ENCODE measurements at regions not wholly inside any gene's neighbourhood (a gene's known extent, or its start where the extent isn't known, plus 50 kb on each side); places are given as distances from the start of the nearest gene placed in this dataset.

- Mint-ChIP-seq H3K4me3 (no peak overlapping the region), H3K36me3 (ENCODE audit: insufficient read depth) (no peaks in the 10 kb centered on the region), H3K9me3 (peaks cover 17% of the 10 kb centered on the region), H3K4me1 (no peaks in the 10 kb centered on the region), H3K27ac (ENCODE audit: low read depth) (no peak overlapping the region), H3K27me3 (no peaks in the 10 kb centered on the region)
- no peak for ATAC-seq (replicated peaks; ENCODE audit: extremely low read depth, poor library complexity, severe bottlenecking)
- no peak for DNase-seq (ENCODE audit: low spot score in 2 of 2)
These were observed 199.6 kb upstream of the NAALADL2 start for GRCh38 chr3:174659511-174659910.

- ATAC-seq (replicated peaks; ENCODE audit: extremely low read depth, poor library complexity, severe bottlenecking), result no peak
- Mint-ChIP-seq H3K4me1 (no peaks in the 10 kb centered on the region), H3K9me3 (peaks cover 33% of the 10 kb centered on the region), H3K36me3 (ENCODE audit: insufficient read depth) (no peaks in the 10 kb centered on the region), H3K27ac (ENCODE audit: low read depth) (no peak overlapping the region), H3K27me3 (no peaks in the 10 kb centered on the region), H3K4me3 (no peak overlapping the region)
- DNase-seq (ENCODE audit: low spot score in 2 of 2), result no peak
These were observed 196.5 kb upstream of the NAALADL2 start for GRCh38 chr3:174662653-174663052.

GRCh38 chr3:174667386-174667785 is 191.7 kb upstream of the NAALADL2 start:
- no peak overlapping the region for H3K4me3 Mint-ChIP-seq
- no peak overlapping the region for H3K27ac Mint-ChIP-seq (ENCODE audit: low read depth)
- no peaks in the 10 kb centered on the region for H3K4me1 Mint-ChIP-seq
- no peaks in the 10 kb centered on the region for H3K36me3 Mint-ChIP-seq (ENCODE audit: insufficient read depth)
- ATAC-seq (replicated peaks; ENCODE audit: extremely low read depth, poor library complexity, severe bottlenecking) (no peak), DNase-seq (ENCODE audit: low spot score in 2 of 2) (no peak)
- H3K9me3 Mint-ChIP-seq, result peaks cover 32% of the 10 kb centered on the region
- H3K27me3 Mint-ChIP-seq, result no peaks in the 10 kb centered on the region

- ATAC-seq (replicated peaks; ENCODE audit: extremely low read depth, poor library complexity, severe bottlenecking) (no peak), DNase-seq (ENCODE audit: low spot score in 2 of 2) (no peak)
- Mint-ChIP-seq H3K36me3 (ENCODE audit: insufficient read depth) (no peaks in the 10 kb centered on the region), H3K4me3 (no peak overlapping the region), H3K4me1 (no peaks in the 10 kb centered on the region), H3K27ac (ENCODE audit: low read depth) (no peak overlapping the region), H3K27me3 (no peaks in the 10 kb centered on the region), H3K9me3 (peaks cover 17% of the 10 kb centered on the region)
These were observed 183.7 kb upstream of the NAALADL2 start for GRCh38 chr3:174675406-174675805.

GRCh38 chr3:174681784-174682183 is 177.3 kb upstream of the NAALADL2 start:
- no peak for ATAC-seq (replicated peaks; ENCODE audit: extremely low read depth, poor library complexity, severe bottlenecking)
- Mint-ChIP-seq H3K27ac (ENCODE audit: low read depth) (no peak overlapping the region), H3K4me1 (no peaks in the 10 kb centered on the region), H3K9me3 (peaks cover 26% of the 10 kb centered on the region), H3K4me3 (no peak overlapping the region), H3K36me3 (ENCODE audit: insufficient read depth) (no peaks in the 10 kb centered on the region), H3K27me3 (no peaks in the 10 kb centered on the region)
- no peak for DNase-seq (ENCODE audit: low spot score in 2 of 2)

- Mint-ChIP-seq H3K27me3 (no peaks in the 10 kb centered on the region), H3K27ac (ENCODE audit: low read depth) (no peak overlapping the region), H3K36me3 (ENCODE audit: insufficient read depth) (no peaks in the 10 kb centered on the region), H3K4me3 (no peak overlapping the region), H3K4me1 (no peaks in the 10 kb centered on the region), H3K9me3 (peaks cover 25% of the 10 kb centered on the region)
- ATAC-seq (replicated peaks; ENCODE audit: extremely low read depth, poor library complexity, severe bottlenecking) (no peak), DNase-seq (ENCODE audit: low spot score in 2 of 2) (no peak)
These were observed 173.3 kb upstream of the NAALADL2 start for GRCh38 chr3:174685796-174686195.

- Mint-ChIP-seq H3K4me1 (no peaks in the 10 kb centered on the region), H3K27ac (ENCODE audit: low read depth) (no peak overlapping the region), H3K27me3 (no peaks in the 10 kb centered on the region), H3K36me3 (ENCODE audit: insufficient read depth) (no peaks in the 10 kb centered on the region), H3K4me3 (no peak overlapping the region), H3K9me3 (no peaks in the 10 kb centered on the region)
- ATAC-seq (replicated peaks; ENCODE audit: extremely low read depth, poor library complexity, severe bottlenecking), result no peak
- no peak for DNase-seq (ENCODE audit: low spot score in 2 of 2)
These were observed 161.8 kb upstream of the NAALADL2 start for GRCh38 chr3:174697310-174697709.

- ATAC-seq (replicated peaks; ENCODE audit: extremely low read depth, poor library complexity, severe bottlenecking) (no peak), DNase-seq (ENCODE audit: low spot score in 2 of 2) (no peak)
- H3K27ac Mint-ChIP-seq (ENCODE audit: low read depth), result no peak overlapping the region
- H3K4me3 Mint-ChIP-seq, result no peak overlapping the region
- no peaks in the 10 kb centered on the region for H3K4me1 Mint-ChIP-seq
- no peaks in the 10 kb centered on the region for H3K36me3 Mint-ChIP-seq (ENCODE audit: insufficient read depth)
- no peaks in the 10 kb centered on the region for H3K27me3 Mint-ChIP-seq
- H3K9me3 Mint-ChIP-seq, result no peaks in the 10 kb centered on the region
These were observed 158.4 kb upstream of the NAALADL2 start for GRCh38 chr3:174700736-174701135.

GRCh38 chr3:174710612-174711011 is 148.5 kb upstream of the NAALADL2 start:
- Mint-ChIP-seq H3K36me3 (ENCODE audit: insufficient read depth) (no peaks in the 10 kb centered on the region), H3K27ac (ENCODE audit: low read depth) (no peak overlapping the region), H3K9me3 (no peaks in the 10 kb centered on the region), H3K4me3 (no peak overlapping the region), H3K4me1 (no peaks in the 10 kb centered on the region), H3K27me3 (no peaks in the 10 kb centered on the region)
- DNase-seq (ENCODE audit: low spot score in 2 of 2) (no peak), ATAC-seq (replicated peaks; ENCODE audit: extremely low read depth, poor library complexity, severe bottlenecking) (no peak)

GRCh38 chr3:174715386-174715785 is 143.7 kb upstream of the NAALADL2 start:
- Mint-ChIP-seq H3K4me1 (no peaks in the 10 kb centered on the region), H3K36me3 (ENCODE audit: insufficient read depth) (no peaks in the 10 kb centered on the region), H3K27me3 (no peaks in the 10 kb centered on the region), H3K4me3 (no peak overlapping the region), H3K27ac (ENCODE audit: low read depth) (no peak overlapping the region), H3K9me3 (no peaks in the 10 kb centered on the region)
- DNase-seq (ENCODE audit: low spot score in 2 of 2) (no peak), ATAC-seq (replicated peaks; ENCODE audit: extremely low read depth, poor library complexity, severe bottlenecking) (no peak)

GRCh38 chr3:174716956-174717505 is 142.1 kb upstream of the NAALADL2 start:
- H3K27ac Mint-ChIP-seq (ENCODE audit: low read depth), result no peak overlapping the region
- H3K4me1 Mint-ChIP-seq, result no peaks in the 10 kb centered on the region

GRCh38 chr3:174720717-174721116 is 138.4 kb upstream of the NAALADL2 start:
- ATAC-seq (replicated peaks; ENCODE audit: extremely low read depth, poor library complexity, severe bottlenecking) (no peak), DNase-seq (ENCODE audit: low spot score in 2 of 2) (no peak)
- no peak overlapping the region for H3K4me3 Mint-ChIP-seq
- no peak overlapping the region for H3K27ac Mint-ChIP-seq (ENCODE audit: low read depth)
- peaks cover 2% of the 10 kb centered on the region for H3K36me3 Mint-ChIP-seq (ENCODE audit: insufficient read depth)
- H3K9me3 Mint-ChIP-seq, result no peaks in the 10 kb centered on the region
- no peaks in the 10 kb centered on the region for H3K4me1 Mint-ChIP-seq
- no peaks in the 10 kb centered on the region for H3K27me3 Mint-ChIP-seq

More at GRCh38 chr3:174716956-174717505, 142.1 kb upstream of the NAALADL2 start:
- H3K4me3 Mint-ChIP-seq, result no peak overlapping the region
- H3K9me3 Mint-ChIP-seq, result no peaks in the 10 kb centered on the region
- H3K27me3 Mint-ChIP-seq, result no peaks in the 10 kb centered on the region
- DNase-seq (ENCODE audit: low spot score in 2 of 2), result no peak
- no peaks in the 10 kb centered on the region for H3K36me3 Mint-ChIP-seq (ENCODE audit: insufficient read depth)
- ATAC-seq (replicated peaks; ENCODE audit: extremely low read depth, poor library complexity, severe bottlenecking), result no peak

GRCh38 chr3:174725303-174725702 is 133.8 kb upstream of the NAALADL2 start:
- ATAC-seq (replicated peaks; ENCODE audit: extremely low read depth, poor library complexity, severe bottlenecking), result no peak
- Mint-ChIP-seq H3K27me3 (no peaks in the 10 kb centered on the region), H3K4me3 (no peak overlapping the region), H3K27ac (ENCODE audit: low read depth) (no peak overlapping the region), H3K9me3 (peaks cover 6% of the 10 kb centered on the region), H3K36me3 (ENCODE audit: insufficient read depth) (peaks cover 2% of the 10 kb centered on the region), H3K4me1 (no peaks in the 10 kb centered on the region)
- DNase-seq (ENCODE audit: low spot score in 2 of 2), result no peak

GRCh38 chr3:174737966-174738365 is 121.2 kb upstream of the NAALADL2 start:
- peaks cover 17% of the 10 kb centered on the region for H3K9me3 Mint-ChIP-seq
- H3K4me1 Mint-ChIP-seq, result no peaks in the 10 kb centered on the region
- no peak for ATAC-seq (replicated peaks; ENCODE audit: extremely low read depth, poor library complexity, severe bottlenecking)
- no peaks in the 10 kb centered on the region for H3K36me3 Mint-ChIP-seq (ENCODE audit: insufficient read depth)
- no peak for DNase-seq (ENCODE audit: low spot score in 2 of 2)
- no peak overlapping the region for H3K27ac Mint-ChIP-seq (ENCODE audit: low read depth)
- H3K4me3 Mint-ChIP-seq, result no peak overlapping the region
- H3K27me3 Mint-ChIP-seq, result no peaks in the 10 kb centered on the region
